K562 (cell line): ENCODE measurements at regions not wholly inside any gene's neighbourhood (a gene's known extent, or its start where the extent isn't known, plus 50 kb on each side); places are given as distances from the start of the nearest gene placed in this dataset.

Source experiments
- ATAC-seq: fragments of 200-7000 bp; cut with Tn5 transposase; 3 replicates; pipeline ENCODE4 v1.9.1; 2020; ENCODE audit warnings: moderate library complexity
- BruUV-seq: library from RNA; stranded (reverse); fragments of 400-500 nt; replicated peaks from 2 replicates; lab custom pipeline; 2021; lab: Mats Ljungman, UMichigan
- CTCF ChIA-PET: fragments of 300-600 bp; formaldehyde crosslinking; extraction: SDS; loops from one replicate; lab custom pipeline; 2021; ENCODE audit warnings: low intra/inter-chr PET ratio; lab: Yijun Ruan, JAX
- POLR2A ChIA-PET: fragments of 300-600, 350-650 bp; sonication (Branson Sonifier 250); formaldehyde crosslinking; extraction: SDS; loops from one replicate; lab custom pipeline; 2021; ENCODE audit warnings: antibody characterized with exemption, inconsistent platforms; lab: Yijun Ruan, JAX
- DNase-seq, 4 experiments: peaks; one replicate each; pipeline versions ENCODE4 v3.0.0 to v3.0.0-alpha.2; 2011 to 2018; ENCODE audit warnings: low spot score in 3 of 4, mixed read lengths in 3 of 4; ENCODE audit errors: extremely low read depth in 1 of 4
- FAIRE-seq: peaks from 2 replicates; lab custom pipeline; 2011; peaks lifted over from hg19 to GRCh38; lab: Jason Lieb, UNC
- H2AFZ ChIP-seq: 2 replicates; pipeline ENCODE4 v1.6.0; 2011; ENCODE audit warnings: low read depth, low read length, control low read depth, inconsistent platforms
- H3K27ac ChIP-seq: fragments of 200-600 bp; 3 replicates; pipeline ENCODE4 v1.8.0; 2011; ENCODE audit warnings: low read depth, mild to moderate bottlenecking, control low read depth, inconsistent platforms, low read length, moderate library complexity, mixed read lengths; ENCODE audit errors: extremely low read depth
- H3K27me3 ChIP-seq, 2 experiments: fragments of 300-600 bp in 1 of 2; 2 replicates in 1 of 2; 3 replicates in 1 of 2; pipeline versions ENCODE4 v1.6.0 to v1.8.0; 2011; ENCODE audit warnings: inconsistent platforms in 2 of 2, low read length in 2 of 2, mild to moderate bottlenecking in 1 of 2, mixed read lengths in 1 of 2, moderate library complexity in 1 of 2; ENCODE audit not compliant: control insufficient read depth in 2 of 2, insufficient read depth in 2 of 2
- H3K36me3 ChIP-seq: fragments of 300-600 bp; 3 replicates; pipeline ENCODE4 v1.8.0; 2011; ENCODE audit warnings: mild to moderate bottlenecking, low read length, inconsistent platforms; ENCODE audit not compliant: control insufficient read depth, insufficient read depth
- H3K4me1 ChIP-seq, 2 experiments: fragments of 200-600 bp in 1 of 2; replicated peaks in 1 of 2; 2 replicates in 1 of 2; 3 replicates in 1 of 2; pipeline versions ENCODE4 v1.5.1 to v1.8.0; 2011; ENCODE audit warnings: inconsistent platforms in 2 of 2, low read length in 2 of 2, mild to moderate bottlenecking in 1 of 2, mixed read lengths in 1 of 2, moderate library complexity in 1 of 2; ENCODE audit not compliant: control insufficient read depth in 2 of 2, insufficient read depth in 2 of 2
- H3K4me2 ChIP-seq: 2 replicates; pipeline ENCODE4 v1.6.1; 2011; ENCODE audit warnings: low read length, control low read depth, inconsistent platforms, mixed read lengths; ENCODE audit not compliant: insufficient read depth
- H3K4me3 ChIP-seq: fragments of 200-600 bp; sonication (generic), shearing (Covaris generic); 2 replicates; pipeline ENCODE4 v1.5.1; 2016; ENCODE audit warnings: control low read depth, inconsistent platforms
- H3K79me2 ChIP-seq: fragments of 200-600 bp; 3 replicates; pipeline ENCODE4 v1.8.0; 2011; ENCODE audit warnings: low read length, inconsistent platforms; ENCODE audit not compliant: control insufficient read depth, insufficient read depth
- H3K9ac ChIP-seq, 2 experiments: 2 replicates each; pipeline versions ENCODE4 v1.6.0 to v1.6.1; 2011; ENCODE audit warnings: low read depth in 2 of 2, low read length in 2 of 2, control low read depth in 1 of 2, inconsistent platforms in 1 of 2, mild to moderate bottlenecking in 1 of 2, mixed read lengths in 1 of 2; ENCODE audit not compliant: insufficient read depth in 1 of 2
- H3K9me1 ChIP-seq: one replicate; pipeline ENCODE4 v1.6.0; 2011; ENCODE audit warnings: inconsistent platforms, mild to moderate bottlenecking, low read length, moderate library complexity; ENCODE audit not compliant: control insufficient read depth, insufficient read depth
- H3K9me3 ChIP-seq: replicated peaks from 2 replicates; pipeline ENCODE4 v1.5.1; 2011; ENCODE audit warnings: low read depth, low read length, inconsistent platforms; ENCODE audit not compliant: control insufficient read depth, insufficient read depth
- H4K20me1 ChIP-seq: replicated peaks from 2 replicates; pipeline ENCODE4 v1.6.1; 2011; ENCODE audit warnings: low read length, inconsistent platforms, mixed read lengths; ENCODE audit not compliant: control insufficient read depth, insufficient read depth
- CBX2 ChIP-seq: fragments of 200-600 bp; sonication (generic); IDR thresholded peaks from one replicate; pipeline ENCODE4 v1.6.1; 2012; ENCODE audit warnings: mild to moderate bottlenecking, low read length, inconsistent platforms; ENCODE audit not compliant: insufficient read depth, poor library complexity, severe bottlenecking
- CC2D1A ChIP-seq: fragments of 450-650 bp; IDR thresholded peaks from 2 replicates; pipeline ENCODE4 v1.6.1; 2017; ENCODE audit warnings: mild to moderate bottlenecking
- NFE2L1 ChIP-seq: fragments of 450-650 bp; IDR thresholded peaks from 2 replicates; pipeline ENCODE4 v1.6.1; 2016; ENCODE audit warnings: missing genetic modification characterization, low read depth, mild to moderate bottlenecking, missing compliant biosample characterization, moderate library complexity, borderline replicate concordance
- NR3C1 ChIP-seq: sonication (generic); formaldehyde crosslinking; IDR thresholded peaks from 2 replicates; pipeline ENCODE4 v1.8.1; 2022; ENCODE audit warnings: missing genetic modification reagents
- POLR3G ChIP-seq: IDR thresholded peaks from 2 replicates; pipeline ENCODE4 v1.6.1; 2011; ENCODE audit not compliant: insufficient read length, insufficient replicate concordance; ENCODE audit errors: extremely low read depth
- RBM17 ChIP-seq: fragments of 200-400 bp; formaldehyde crosslinking; IDR thresholded peaks from 2 replicates; pipeline ENCODE4 v1.6.1; 2017; ENCODE audit warnings: low read depth, mild to moderate bottlenecking, low read length, borderline replicate concordance
- SMARCE1 ChIP-seq: fragments of 450-650 bp; IDR thresholded peaks from 2 replicates; pipeline ENCODE4 v1.7.1; 2016; ENCODE audit warnings: mild to moderate bottlenecking
- ZBTB1 ChIP-seq: sonication (generic); formaldehyde crosslinking; IDR thresholded peaks from 2 replicates; pipeline ENCODE4 v1.8.1; 2023; ENCODE audit warnings: missing genetic modification reagents, low read depth, mild to moderate bottlenecking, borderline replicate concordance
- WGBS: fragments of 100-300 bp; shearing (Covaris generic); methylation state at CpG from one replicate; pipeline ENCODE4 v1.1.6; 2016; ENCODE audit warnings: low coverage, mixed read lengths; ENCODE audit not compliant: insufficient coverage; ENCODE audit errors: missing lambda C conversion rate; 5-methylcytosine and 5-hydroxymethylcytosine counted together
- in situ Hi-C: fragments of 300-500 bp; cut with MboI; formaldehyde crosslinking; loops from 4 replicates; pipeline ENCODE4 v1.15.0; 2018; ENCODE audit warnings: inconsistent platforms, mixed read lengths
- intact Hi-C: fragments of 100-400 bp; cut with micrococcal nuclease; formaldehyde crosslinking; loops from 2 replicates; pipeline ENCODE4 v1.14.2; 2022
- TF ChIP-seq, protein P1 (sequence below), 2 experiments: fragments of 450-650 bp in 1 of 2; IDR thresholded peaks; 2 replicates each; pipeline ENCODE4 v1.6.1; 2011 to 2017; ENCODE audit warnings: low read depth in 2 of 2, antibody characterized with exemption in 1 of 2, borderline replicate concordance in 1 of 2, low read length in 1 of 2, mild to moderate bottlenecking in 1 of 2, mixed read lengths in 1 of 2; ENCODE audit not compliant: control insufficient read depth in 1 of 2
- TF ChIP-seq, protein P2 (sequence below), 2 experiments: fragments of 450-650 bp; formaldehyde crosslinking in 1 of 2; IDR thresholded peaks; 2 replicates each; pipeline versions ENCODE4 v1.4.0 to v1.6.1; 2014 to 2020; ENCODE audit warnings: mild to moderate bottlenecking in 2 of 2, borderline replicate concordance in 1 of 2, low read depth in 1 of 2

DNA sequence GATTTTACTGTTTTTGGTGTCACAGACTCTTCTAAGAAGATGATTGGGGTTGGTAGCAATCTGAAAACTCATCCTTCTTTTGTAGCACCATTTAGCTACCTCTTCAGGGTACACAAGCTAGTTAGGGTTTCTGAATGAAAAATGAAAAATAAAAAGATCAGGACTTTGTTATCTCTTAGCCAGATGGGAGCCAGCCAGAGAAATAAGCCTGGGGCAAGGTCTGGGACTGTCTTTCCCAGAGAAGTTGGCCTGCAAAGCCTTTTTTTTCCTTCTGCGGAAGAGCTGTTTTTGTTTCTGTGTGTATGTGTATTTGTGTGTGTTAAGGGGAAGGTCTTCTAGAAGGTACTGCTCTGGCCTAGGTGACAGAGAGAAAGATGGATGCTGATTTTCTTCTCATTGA is 150.7 kb upstream of the AGTR1 start:
- DNase-seq (no peak), FAIRE-seq (no peak), ATAC-seq (no peak)
- Histone ChIP-seq H3K79me2 (no peaks in the 10 kb centered on the region), H3K36me3 (no peaks in the 10 kb centered on the region), H3K27me3 (no peaks in the 10 kb centered on the region), H3K4me2 (no peak overlapping the region), H2AFZ (no peak overlapping the region), H3K27ac (no peak overlapping the region), H3K9me3 (no peaks in the 10 kb centered on the region; the same call in 1 of the 2 replicates), H3K9ac (no peak overlapping the region), H3K9me1 (no peaks in the 10 kb centered on the region), H4K20me1 (no peaks in the 10 kb centered on the region), H3K4me1 (no peaks in the 10 kb centered on the region), H3K4me3 (no peak overlapping the region)
- BruUV-seq = no TSS peak
- 0% methylated on average over 1 of the region's 1 CpG for WGBS
- in situ Hi-C loops (no loop called here), intact Hi-C loops (no loop called here)
- ChIA-PET POLR2A (no interaction called here), CTCF (no interaction called here)
- TF ChIP-seq NFE2L1 (tag) (no peak), NR3C1 (CRISPR knock-in tag) (no peak), SMARCE1 (no peak), CBX2 (no peak), ZBTB1 (CRISPR knock-in tag) (no peak), CC2D1A (no peak), POLR3G (no peak), RBM17 (no peak)
- TF ChIP-seq, protein P1, sequence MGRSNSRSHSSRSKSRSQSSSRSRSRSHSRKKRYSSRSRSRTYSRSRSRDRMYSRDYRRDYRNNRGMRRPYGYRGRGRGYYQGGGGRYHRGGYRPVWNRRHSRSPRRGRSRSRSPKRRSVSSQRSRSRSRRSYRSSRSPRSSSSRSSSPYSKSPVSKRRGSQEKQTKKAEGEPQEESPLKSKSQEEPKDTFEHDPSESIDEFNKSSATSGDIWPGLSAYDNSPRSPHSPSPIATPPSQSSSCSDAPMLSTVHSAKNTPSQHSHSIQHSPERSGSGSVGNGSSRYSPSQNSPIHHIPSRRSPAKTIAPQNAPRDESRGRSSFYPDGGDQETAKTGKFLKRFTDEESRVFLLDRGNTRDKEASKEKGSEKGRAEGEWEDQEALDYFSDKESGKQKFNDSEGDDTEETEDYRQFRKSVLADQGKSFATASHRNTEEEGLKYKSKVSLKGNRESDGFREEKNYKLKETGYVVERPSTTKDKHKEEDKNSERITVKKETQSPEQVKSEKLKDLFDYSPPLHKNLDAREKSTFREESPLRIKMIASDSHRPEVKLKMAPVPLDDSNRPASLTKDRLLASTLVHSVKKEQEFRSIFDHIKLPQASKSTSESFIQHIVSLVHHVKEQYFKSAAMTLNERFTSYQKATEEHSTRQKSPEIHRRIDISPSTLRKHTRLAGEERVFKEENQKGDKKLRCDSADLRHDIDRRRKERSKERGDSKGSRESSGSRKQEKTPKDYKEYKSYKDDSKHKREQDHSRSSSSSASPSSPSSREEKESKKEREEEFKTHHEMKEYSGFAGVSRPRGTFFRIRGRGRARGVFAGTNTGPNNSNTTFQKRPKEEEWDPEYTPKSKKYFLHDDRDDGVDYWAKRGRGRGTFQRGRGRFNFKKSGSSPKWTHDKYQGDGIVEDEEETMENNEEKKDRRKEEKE (IDR thresholded peaks at IDR 0.05; ENCODE audit: borderline replicate concordance in 1 of 2, control insufficient read depth in 1 of 2, low read depth in 2 of 2, low read length in 1 of 2) = no peak
- TF ChIP-seq, protein P2, sequence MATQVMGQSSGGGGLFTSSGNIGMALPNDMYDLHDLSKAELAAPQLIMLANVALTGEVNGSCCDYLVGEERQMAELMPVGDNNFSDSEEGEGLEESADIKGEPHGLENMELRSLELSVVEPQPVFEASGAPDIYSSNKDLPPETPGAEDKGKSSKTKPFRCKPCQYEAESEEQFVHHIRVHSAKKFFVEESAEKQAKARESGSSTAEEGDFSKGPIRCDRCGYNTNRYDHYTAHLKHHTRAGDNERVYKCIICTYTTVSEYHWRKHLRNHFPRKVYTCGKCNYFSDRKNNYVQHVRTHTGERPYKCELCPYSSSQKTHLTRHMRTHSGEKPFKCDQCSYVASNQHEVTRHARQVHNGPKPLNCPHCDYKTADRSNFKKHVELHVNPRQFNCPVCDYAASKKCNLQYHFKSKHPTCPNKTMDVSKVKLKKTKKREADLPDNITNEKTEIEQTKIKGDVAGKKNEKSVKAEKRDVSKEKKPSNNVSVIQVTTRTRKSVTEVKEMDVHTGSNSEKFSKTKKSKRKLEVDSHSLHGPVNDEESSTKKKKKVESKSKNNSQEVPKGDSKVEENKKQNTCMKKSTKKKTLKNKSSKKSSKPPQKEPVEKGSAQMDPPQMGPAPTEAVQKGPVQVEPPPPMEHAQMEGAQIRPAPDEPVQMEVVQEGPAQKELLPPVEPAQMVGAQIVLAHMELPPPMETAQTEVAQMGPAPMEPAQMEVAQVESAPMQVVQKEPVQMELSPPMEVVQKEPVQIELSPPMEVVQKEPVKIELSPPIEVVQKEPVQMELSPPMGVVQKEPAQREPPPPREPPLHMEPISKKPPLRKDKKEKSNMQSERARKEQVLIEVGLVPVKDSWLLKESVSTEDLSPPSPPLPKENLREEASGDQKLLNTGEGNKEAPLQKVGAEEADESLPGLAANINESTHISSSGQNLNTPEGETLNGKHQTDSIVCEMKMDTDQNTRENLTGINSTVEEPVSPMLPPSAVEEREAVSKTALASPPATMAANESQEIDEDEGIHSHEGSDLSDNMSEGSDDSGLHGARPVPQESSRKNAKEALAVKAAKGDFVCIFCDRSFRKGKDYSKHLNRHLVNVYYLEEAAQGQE (IDR thresholded peaks at IDR 0.05; ENCODE audit: borderline replicate concordance) = no peak
- TF ChIP-seq, protein P2 (CRISPR knock-in tag; IDR thresholded peaks at IDR 0.05; ENCODE audit: low read depth) = no peak
